Loucy (cell line): ENCODE measurements at regions not wholly inside any gene's neighbourhood (a gene's known extent, or its start where the extent isn't known, plus 50 kb on each side); places are given as distances from the start of the nearest gene placed in this dataset.

Source experiments
- CTCF ChIP-seq: fragments of 200-600 bp; sonication (generic); conservative IDR thresholded peaks from 2 replicates; pipeline ENCODE4 v1.5.1; 2014; ENCODE audit warnings: mild to moderate bottlenecking, antibody characterized with exemption, low read length
- EZH2phosphoT487 ChIP-seq: fragments of 200-600 bp; IDR thresholded peaks from 2 replicates; pipeline ENCODE4 v1.6.1; 2018; ENCODE audit warnings: antibody characterized with exemption, mild to moderate bottlenecking, moderate library complexity, borderline replicate concordance

GRCh38 chr1:212211371-212211770 is 73.8 kb upstream of the PPP2R5A start:
- TF ChIP-seq CTCF = no peak
- TF ChIP-seq EZH2phosphoT487 = no peak
